HUDEP-2 (cell line): ENCODE measurements at regions not wholly inside any gene's neighbourhood (a gene's known extent, or its start where the extent isn't known, plus 50 kb on each side); places are given as distances from the start of the nearest gene placed in this dataset.
"Not testable (repeated sequence)": the region's sequence is repeated elsewhere in the genome, so short reads cannot be mapped to it uniquely, and the experiment has no call there.

ENCODE experiments used
- DNase-seq, 76 experiments: peaks; one replicate each; lab custom pipeline; 2025; ENCODE audit not compliant: unreplicated experiment in 76 of 76; lab: John Stamatoyannopoulos, UW

- DNase-seq: no peak
These were observed 394.8 kb downstream of the KCNJ2 start for GRCh38 chr17:70564006-70564620.

DNA sequence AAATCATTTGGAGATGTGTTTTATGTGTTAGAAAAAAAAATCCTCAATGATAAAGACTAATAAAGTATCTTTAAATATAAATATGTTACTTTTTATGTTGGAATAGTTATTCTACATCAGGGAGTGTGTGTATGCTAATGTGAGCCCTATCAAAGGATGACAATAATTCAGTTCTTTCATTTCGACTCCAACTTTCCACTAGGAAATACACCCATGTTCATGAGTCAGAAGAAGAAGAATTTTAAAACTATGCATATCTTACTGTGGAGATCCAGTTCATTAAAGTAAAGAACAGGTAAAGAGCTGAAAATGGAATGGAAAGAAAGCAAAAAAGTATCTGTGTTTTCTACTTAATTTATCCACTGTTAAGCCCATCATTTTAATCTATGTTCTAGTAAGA is 399.8 kb downstream of the KCNJ2 start:
- no peak for DNase-seq

DNA sequence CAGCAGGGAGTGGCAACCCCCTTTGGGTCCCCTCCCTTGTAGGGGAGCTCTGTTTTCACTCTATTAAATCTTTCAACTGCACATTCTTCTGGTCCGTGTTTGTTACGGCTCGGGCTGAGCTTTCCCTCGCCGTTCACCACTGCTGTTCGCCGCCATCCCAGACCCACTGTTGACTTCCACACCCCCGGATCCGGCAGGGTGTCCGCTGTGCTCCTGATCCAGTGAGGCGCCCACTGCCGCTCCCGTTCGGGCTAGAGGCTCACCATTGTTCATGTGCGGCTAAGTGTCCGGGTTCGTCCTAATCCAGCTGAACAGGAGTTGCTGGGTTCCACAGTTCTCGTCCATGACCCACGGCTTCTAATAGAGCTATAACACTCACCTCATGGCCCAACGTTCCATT is 408.1 kb downstream of the KCNJ2 start:
- DNase-seq: no peak

DNA sequence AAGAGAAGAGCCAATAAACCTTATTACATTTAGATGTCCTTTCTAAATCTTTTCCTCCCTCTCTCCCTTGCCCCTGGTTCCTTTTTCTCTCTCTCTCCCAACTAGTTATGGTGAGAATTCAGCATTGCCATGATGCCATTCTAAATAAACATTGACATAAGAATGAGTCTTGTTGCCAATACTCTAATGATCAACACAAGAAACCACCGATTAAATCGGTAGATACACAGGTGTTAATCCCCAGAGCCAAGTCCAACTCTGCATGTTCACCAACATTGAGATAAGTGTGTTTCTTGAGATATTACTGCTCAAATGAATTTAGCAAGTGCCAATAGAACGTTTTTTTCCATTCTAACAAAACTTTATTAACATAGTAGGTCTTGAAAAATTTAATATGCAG is 412.1 kb downstream of the KCNJ2 start:
- no peak for DNase-seq

DNA sequence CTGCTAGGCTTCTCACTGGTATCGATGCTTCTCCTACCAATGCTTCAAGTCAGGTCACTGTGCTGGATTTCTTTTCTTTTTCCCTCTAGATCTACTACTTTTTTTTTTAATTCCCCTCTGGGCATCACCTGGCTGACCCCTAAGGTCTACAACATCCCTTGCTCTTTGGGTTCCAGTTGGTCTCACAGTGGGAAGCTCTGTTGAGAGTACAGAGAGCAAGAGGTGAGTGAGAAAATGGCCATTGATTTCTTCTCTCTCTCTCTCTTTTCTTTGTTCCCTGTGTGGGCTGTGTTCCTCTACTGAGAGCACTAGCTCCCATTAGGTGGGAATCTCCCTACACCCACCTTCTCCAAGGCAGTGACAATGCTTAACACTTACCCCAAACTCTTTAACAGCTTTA is 413.4 kb downstream of the KCNJ2 start:
- no peak for DNase-seq

DNA sequence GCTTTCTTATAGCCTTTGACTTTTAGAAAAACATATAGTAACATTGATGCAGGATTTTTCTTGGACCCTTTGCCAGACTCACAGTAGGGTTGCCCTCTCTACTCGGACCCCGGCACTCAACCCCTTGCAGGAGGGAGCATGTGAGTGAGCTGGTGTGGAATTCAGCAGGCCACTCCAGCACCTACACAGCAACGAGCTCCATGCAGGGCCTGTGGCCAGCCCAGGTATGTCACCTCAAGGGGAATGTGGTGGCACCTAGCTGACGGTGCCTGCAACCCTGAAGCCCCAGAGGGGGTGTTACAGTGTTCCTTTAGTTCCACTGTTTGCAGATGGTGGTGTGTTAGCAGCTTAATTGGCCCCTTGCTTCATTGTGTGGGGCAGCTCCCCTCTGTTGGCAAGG is 414.9 kb downstream of the KCNJ2 start:
- no peak for DNase-seq

DNA sequence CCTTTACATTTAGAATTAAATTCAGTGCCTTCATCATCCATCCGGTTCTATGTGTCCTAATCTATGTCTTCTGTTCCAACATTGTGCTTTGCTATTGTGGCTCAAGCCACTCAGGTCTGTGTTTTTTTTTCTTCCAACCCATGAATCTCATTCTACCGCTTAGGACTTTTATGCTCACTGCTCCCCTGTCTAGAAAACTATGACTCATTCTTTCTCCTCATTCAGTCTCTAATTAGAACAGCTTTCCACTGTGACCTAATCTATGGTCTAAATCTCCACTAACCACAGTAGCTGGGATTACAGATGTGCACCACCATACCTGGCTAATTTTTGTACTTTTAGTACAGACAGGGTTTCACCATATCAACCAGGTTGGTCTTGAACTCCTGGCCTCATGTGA is 418.7 kb downstream of the KCNJ2 start:
- no peak for DNase-seq

DNA sequence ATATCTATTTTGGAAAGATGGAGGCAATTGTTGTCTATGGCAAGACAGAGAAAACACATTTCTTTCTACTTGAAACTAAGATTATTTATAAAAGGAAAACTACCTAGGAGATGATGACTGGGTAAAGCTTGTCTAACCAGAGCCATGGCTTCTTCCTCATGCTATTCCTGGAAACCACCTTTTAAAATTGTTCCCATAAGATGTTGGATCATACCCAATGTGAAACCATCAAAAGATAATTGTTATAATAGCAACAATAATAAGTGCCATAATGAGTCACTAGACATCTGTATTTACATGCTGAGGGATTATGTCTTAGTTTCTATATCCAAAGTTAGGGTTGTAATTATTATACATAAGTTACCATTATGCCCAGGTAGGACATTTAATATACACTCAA is 428.4 kb downstream of the KCNJ2 start:
- DNase-seq: no peak

- no peak for DNase-seq
These were observed 429.9 kb downstream of the KCNJ2 start for GRCh38 chr17:70599198-70599597.

GRCh38 chr17:70599945-70600344 is 430.6 kb downstream of the KCNJ2 start:
- DNase-seq: not testable (repeated sequence)

- no peak for DNase-seq
These were observed 433.9 kb downstream of the KCNJ2 start for GRCh38 chr17:70603226-70603625.

DNA sequence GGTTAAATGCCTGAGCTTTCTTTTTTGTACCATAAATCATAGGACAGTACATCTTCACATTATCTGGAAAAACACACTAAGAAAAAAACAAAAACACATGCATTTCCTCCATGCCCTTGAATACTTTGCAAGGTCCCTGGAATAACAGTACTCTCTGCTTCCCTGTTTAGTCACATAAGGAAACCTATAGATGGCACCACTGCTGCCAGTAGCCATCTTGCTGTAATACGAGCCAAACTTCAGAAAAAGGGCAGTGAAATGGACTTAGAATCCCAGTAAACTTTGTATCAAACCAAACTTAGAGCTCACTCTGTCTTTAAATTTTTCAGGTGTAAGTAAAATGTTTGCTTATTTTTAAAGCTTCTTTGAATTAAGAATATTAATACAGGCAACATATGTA is 435.5 kb downstream of the KCNJ2 start:
- DNase-seq: no peak

GRCh38 chr17:70606086-70606485 is 436.8 kb downstream of the KCNJ2 start:
- DNase-seq: no peak

GRCh38 chr17:70608193-70608592 is 438.9 kb downstream of the KCNJ2 start:
- no peak for DNase-seq

- DNase-seq: no peak
These were observed 439.6 kb downstream of the KCNJ2 start for GRCh38 chr17:70608957-70609356.

GRCh38 chr17:70609566-70609965 is 440.2 kb downstream of the KCNJ2 start:
- DNase-seq: no peak

GRCh38 chr17:70610161-70610560 is 440.8 kb downstream of the KCNJ2 start:
- no peak for DNase-seq

DNA sequence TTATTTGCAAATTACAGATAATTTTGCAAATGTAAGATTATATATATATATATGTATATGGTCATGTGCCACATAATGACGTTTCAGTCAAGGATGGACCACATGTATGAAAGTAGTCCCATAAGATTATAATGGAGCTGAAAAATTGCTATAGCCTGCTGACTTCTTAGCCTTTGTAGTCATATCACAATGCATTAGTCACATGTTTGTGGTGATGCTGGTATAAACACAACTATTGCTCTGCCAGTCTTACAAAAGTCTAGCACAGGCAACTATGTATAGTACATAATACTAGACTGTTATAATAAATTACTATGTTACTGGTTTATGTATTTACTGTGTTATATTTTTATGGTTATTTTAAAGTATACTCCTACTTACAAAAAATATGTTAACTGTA is 444.3 kb downstream of the KCNJ2 start:
- DNase-seq: no peak

- DNase-seq: no peak
These were observed 446.5 kb downstream of the KCNJ2 start for GRCh38 chr17:70615831-70616230.

GRCh38 chr17:70618641-70619040 is 449.3 kb downstream of the KCNJ2 start:
- no peak for DNase-seq

DNA sequence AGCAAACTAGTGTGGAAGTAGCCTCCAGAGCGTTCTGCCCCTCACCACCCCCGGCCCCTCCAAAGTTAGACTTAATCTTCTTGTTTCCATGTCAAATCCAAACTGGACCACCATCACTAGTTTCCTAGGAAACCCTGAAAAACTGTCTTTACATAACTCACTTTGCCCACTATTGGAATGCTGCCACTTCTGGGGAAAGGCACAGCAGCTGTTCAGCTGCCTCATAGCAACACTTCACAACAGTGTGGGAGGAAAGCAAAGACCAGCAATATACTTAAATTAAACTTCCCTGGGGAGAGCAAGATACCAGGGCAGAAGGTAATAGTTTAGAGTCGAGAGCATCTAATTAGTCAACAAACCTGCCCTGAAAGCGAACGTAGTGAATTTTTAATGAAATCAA is 452.2 kb downstream of the KCNJ2 start:
- no peak for DNase-seq

GRCh38 chr17:70622368-70623260 is 453.3 kb downstream of the KCNJ2 start:
- peak in 6 of 76 experiments; percentile 0 to 25 (median 6) for DNase-seq
